Central memory CD8-positive, alpha-beta T cell (primary cell): ENCODE measurements at regions not wholly inside any gene's neighbourhood (a gene's known extent, or its start where the extent isn't known, plus 50 kb on each side); places are given as distances from the start of the nearest gene placed in this dataset.

ENCODE experiments used
- ATAC-seq: fragments of 150-1000 bp; cut with Tn5 transposase; replicated peaks from 2 replicates; pipeline ENCODE4 v1.10.0; 2022; ENCODE audit warnings: mild to moderate bottlenecking, moderate FRiP score, moderate number of reproducible peaks; ENCODE audit not compliant: poor library complexity, severe bottlenecking; ENCODE audit errors: extremely low read depth
- DNase-seq, 2 donors: peaks; one replicate each; pipeline ENCODE4 v3.0.0; 2021; ENCODE audit warnings: low spot score in 2 of 2
- H3K27ac Mint-ChIP-seq: one replicate; pipeline ENCODE4 v1.8.0; 2022; ENCODE audit warnings: low read depth, mild to moderate bottlenecking, moderate library complexity, mixed read lengths
- H3K27me3 Mint-ChIP-seq: one replicate; pipeline ENCODE4 v1.8.0; 2022; ENCODE audit warnings: mixed read lengths
- H3K36me3 Mint-ChIP-seq: one replicate; pipeline ENCODE4 v1.8.0; 2022; ENCODE audit warnings: mild to moderate bottlenecking, moderate library complexity, mixed read lengths; ENCODE audit not compliant: insufficient read depth
- H3K4me1 Mint-ChIP-seq: one replicate; pipeline ENCODE4 v1.8.0; 2022; ENCODE audit warnings: mixed read lengths
- H3K4me3 Mint-ChIP-seq: one replicate; pipeline ENCODE4 v1.8.0; 2022; ENCODE audit warnings: mild to moderate bottlenecking, moderate library complexity, mixed read lengths
- H3K9me3 Mint-ChIP-seq: one replicate; pipeline ENCODE4 v1.8.0; 2022; ENCODE audit warnings: mixed read lengths

DNA sequence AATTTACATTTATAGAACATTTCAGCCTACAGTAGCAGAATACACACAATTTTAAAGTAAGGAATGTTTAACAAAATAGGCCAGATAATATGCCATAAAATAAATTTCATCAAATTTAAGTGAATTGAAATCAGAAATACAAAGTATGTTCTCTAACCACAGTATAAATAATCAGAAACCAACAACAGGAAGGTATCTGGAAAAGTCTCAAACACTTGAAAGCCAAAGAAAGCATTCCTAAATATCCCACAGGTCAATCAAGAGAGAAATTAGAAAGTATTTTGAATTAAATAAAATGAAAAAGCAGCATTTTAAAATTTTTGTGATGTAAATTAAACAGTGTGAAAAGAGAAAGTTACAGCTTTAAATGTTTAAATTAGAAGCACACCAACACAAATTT lies 899.2 kb downstream of the PDHA2 start:
- no peak overlapping the region for H3K4me3 Mint-ChIP-seq
- no peak overlapping the region for H3K27ac Mint-ChIP-seq
- H3K4me1 Mint-ChIP-seq: no peaks in the 10 kb centered on the region
- H3K36me3 Mint-ChIP-seq: no peaks in the 10 kb centered on the region
- H3K9me3 Mint-ChIP-seq: peaks cover 10% of the 10 kb centered on the region
- ATAC-seq (no peak), DNase-seq (no peak)
- no peaks in the 10 kb centered on the region for H3K27me3 Mint-ChIP-seq

DNA sequence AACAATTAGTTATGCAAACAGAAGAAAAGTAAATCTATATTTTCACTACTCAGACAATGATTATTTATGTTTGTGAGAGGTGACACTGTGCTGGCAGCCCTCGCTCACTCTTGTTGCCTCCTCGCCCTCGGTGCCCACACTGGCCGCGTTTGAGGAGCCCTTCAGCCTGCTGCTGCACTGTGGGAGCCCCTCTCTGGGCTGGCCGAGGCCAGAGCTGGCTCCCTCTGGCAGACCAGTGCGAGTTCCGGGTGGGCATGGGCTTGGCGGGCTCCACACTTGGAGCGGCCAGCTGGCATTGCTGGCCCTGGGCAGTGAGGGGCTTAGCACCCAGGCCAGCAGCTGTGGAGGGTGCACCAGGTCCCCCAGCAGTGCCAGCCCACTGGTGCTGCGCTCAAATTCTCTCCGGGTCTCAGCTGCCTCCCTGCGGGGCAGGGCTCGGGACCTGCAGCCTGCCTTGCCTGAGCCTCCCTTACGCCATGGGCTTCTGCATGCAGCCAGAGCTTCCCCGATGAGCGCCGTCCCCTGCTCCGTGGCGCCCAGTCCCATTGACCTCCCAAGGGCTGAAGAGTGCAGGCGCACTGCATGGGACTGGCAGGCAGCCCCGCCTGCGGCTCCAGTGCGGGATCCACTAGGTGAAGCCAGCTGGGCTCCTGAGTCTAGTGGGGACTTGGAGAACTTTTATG lies 902.6 kb downstream of the PDHA2 start:
- no peaks in the 10 kb centered on the region for H3K4me1 Mint-ChIP-seq
- no peak overlapping the region for H3K27ac Mint-ChIP-seq
- peaks cover 16% of the 10 kb centered on the region for H3K9me3 Mint-ChIP-seq
- H3K27me3 Mint-ChIP-seq: no peaks in the 10 kb centered on the region
- DNase-seq: no peak
- no peak overlapping the region for H3K4me3 Mint-ChIP-seq
- no peak for ATAC-seq
- no peaks in the 10 kb centered on the region for H3K36me3 Mint-ChIP-seq

DNA sequence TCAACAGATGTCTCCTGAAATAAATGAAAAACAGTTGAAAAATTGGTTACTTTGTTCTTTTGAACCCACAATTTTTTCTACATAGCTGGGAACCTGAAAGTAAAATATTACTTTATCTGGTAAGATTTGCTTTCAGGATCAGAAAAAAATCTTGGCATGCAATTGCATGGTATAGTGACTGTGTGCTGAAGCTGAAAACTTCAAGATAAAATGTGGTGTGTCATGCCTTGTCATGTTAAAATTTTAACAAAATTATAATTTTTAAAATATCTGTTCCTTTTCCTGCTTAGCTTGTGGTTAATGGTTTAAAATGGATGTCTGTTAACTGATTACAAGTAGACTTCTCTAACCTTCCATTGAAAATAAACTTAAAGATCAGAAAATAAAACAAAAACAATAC lies 904.8 kb downstream of the PDHA2 start:
- Mint-ChIP-seq H3K4me1 (no peaks in the 10 kb centered on the region), H3K9me3 (peaks cover 19% of the 10 kb centered on the region), H3K4me3 (no peak overlapping the region), H3K27ac (no peak overlapping the region), H3K36me3 (no peaks in the 10 kb centered on the region), H3K27me3 (no peaks in the 10 kb centered on the region)
- no peak for DNase-seq
- ATAC-seq: no peak

DNA sequence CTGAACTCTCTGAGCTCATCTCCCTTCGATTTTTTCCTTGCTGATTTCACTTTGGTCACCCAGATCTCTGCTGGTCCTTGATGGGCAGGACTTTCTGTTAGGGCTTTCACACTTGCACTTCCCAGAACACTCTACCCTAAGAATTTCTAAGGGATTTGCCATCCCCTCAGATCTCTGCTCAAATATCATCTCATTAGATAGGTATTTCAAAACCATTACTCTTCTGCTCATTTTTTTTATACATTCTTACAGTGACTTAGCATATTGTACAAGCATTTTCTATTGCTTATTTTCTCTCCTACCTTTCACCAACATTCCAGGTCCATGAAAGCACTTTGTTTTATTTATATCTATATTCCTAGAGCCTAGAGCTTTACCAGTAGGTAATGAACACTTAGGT lies 913.3 kb downstream of the PDHA2 start:
- no peak overlapping the region for H3K27ac Mint-ChIP-seq
- H3K27me3 Mint-ChIP-seq: no peaks in the 10 kb centered on the region
- H3K4me1 Mint-ChIP-seq: no peaks in the 10 kb centered on the region
- no peak for DNase-seq
- H3K36me3 Mint-ChIP-seq: no peaks in the 10 kb centered on the region
- H3K9me3 Mint-ChIP-seq: peaks cover 21% of the 10 kb centered on the region
- no peak overlapping the region for H3K4me3 Mint-ChIP-seq
- no peak for ATAC-seq

DNA sequence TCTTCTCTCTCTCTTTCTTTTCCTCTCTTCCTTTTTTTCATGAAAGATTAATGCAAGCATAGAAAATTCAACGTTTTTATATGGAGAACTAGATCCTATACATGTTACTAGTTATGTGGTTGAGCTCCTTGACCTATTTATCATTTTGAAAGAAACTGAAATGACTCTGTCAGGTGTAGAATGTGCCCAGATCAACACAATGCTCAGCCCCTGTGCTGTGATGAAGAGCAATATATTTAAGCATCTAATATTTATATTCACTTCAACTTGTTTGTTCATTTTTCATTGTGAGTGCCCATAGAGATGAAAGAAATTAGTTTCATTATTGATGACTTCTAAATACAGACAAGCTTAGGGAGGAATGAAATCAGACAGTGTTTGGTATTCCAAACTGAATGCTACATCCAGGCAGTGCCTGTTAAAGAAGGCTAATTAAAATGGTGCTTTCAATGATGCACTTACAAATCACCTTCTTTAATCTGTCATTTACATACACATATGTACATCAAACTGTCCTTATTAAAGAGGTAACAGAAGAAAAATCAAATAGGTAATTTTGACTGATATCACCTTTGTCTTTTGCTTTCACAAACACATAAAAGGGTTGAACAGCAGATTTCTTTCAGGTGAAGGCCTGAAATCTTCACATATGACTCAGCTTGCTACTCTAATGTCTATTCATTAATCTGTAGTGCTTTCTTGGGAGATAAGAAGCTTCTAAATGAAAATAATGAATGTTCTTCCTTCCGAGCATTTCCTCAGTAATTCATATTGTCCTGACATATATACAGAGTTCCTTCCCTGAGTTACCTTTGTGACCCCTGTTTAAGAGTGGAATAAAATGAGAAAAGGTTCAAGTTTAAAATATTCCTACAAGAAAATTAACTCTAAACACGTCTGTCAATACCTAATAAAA lies 915.9 kb downstream of the PDHA2 start:
- Mint-ChIP-seq H3K27ac (no peak overlapping the region), H3K27me3 (no peaks in the 10 kb centered on the region), H3K9me3 (peaks cover 14% of the 10 kb centered on the region), H3K36me3 (no peaks in the 10 kb centered on the region), H3K4me3 (no peak overlapping the region), H3K4me1 (no peaks in the 10 kb centered on the region)
- DNase-seq (no peak), ATAC-seq (no peak)

DNA sequence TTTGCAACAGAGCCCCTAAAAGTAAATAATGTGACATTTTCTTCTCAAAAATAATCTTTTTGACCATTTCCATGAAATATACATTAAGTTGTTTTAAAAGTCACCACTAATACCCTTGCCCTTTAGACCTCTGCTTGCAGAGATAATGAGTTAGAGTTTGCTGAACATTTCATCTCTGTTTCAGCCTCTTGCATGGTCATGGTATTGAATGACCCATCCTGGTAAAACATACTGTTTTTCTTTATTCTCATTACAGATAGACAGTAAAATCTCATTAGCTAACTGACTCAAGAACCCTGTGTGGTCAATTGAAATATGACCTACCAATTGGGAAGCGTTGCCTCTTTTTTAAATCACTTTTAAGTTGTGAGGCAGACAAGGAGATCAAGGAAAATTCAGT lies 916.7 kb downstream of the PDHA2 start:
- no peaks in the 10 kb centered on the region for H3K4me1 Mint-ChIP-seq
- H3K9me3 Mint-ChIP-seq: peaks cover 14% of the 10 kb centered on the region
- H3K27ac Mint-ChIP-seq: no peak overlapping the region
- H3K27me3 Mint-ChIP-seq: no peaks in the 10 kb centered on the region
- no peaks in the 10 kb centered on the region for H3K36me3 Mint-ChIP-seq
- H3K4me3 Mint-ChIP-seq: no peak overlapping the region
- no peak for ATAC-seq
- DNase-seq: no peak

DNA sequence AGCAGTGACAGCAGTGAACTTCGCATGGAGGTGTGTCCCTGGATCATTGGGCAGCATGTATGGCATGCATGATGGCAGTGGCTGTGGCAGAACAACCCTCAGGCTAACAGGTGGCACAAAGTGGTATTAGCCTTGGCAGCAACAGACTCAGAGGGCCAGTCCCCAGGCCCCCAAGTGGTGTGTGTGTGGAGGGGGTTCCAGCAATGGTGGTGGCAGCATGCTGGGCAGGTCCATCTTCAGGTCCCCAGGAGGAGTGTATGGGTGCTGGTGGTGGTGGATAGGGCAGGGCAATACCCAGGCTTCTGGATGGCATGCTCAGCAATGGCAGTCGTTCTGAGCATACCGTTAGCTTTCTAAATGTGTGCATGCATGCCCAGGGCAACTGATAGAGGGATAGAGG lies 923.7 kb downstream of the PDHA2 start:
- ATAC-seq (no peak), DNase-seq (no peak)
- no peaks in the 10 kb centered on the region for H3K4me1 Mint-ChIP-seq
- no peaks in the 10 kb centered on the region for H3K27me3 Mint-ChIP-seq
- H3K27ac Mint-ChIP-seq: no peak overlapping the region
- no peaks in the 10 kb centered on the region for H3K36me3 Mint-ChIP-seq
- H3K9me3 Mint-ChIP-seq: peaks cover 33% of the 10 kb centered on the region
- H3K4me3 Mint-ChIP-seq: no peak overlapping the region

DNA sequence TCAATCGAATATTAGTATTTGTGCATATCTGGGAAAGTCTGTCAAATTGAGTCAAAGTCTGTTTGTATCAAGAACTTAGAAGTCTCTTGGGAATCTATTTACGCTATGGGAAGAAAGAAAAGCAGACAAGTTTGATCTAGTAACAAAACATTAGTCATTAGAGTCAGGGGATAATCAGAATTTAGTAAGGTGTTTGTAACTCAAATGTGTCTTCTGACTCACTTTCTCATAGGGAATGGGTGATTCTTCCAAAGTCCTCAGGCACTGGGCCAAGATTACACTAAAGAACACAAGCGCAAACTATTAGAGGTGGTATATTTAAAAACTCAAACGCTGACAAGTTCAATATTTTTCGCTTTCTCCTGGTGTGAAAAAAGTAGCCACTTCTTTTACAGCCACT lies 926.5 kb downstream of the PDHA2 start:
- no peaks in the 10 kb centered on the region for H3K36me3 Mint-ChIP-seq
- ATAC-seq (no peak), DNase-seq (no peak)
- H3K4me1 Mint-ChIP-seq: no peaks in the 10 kb centered on the region
- H3K4me3 Mint-ChIP-seq: no peak overlapping the region
- no peak overlapping the region for H3K27ac Mint-ChIP-seq
- peaks cover 38% of the 10 kb centered on the region for H3K9me3 Mint-ChIP-seq
- no peaks in the 10 kb centered on the region for H3K27me3 Mint-ChIP-seq

DNA sequence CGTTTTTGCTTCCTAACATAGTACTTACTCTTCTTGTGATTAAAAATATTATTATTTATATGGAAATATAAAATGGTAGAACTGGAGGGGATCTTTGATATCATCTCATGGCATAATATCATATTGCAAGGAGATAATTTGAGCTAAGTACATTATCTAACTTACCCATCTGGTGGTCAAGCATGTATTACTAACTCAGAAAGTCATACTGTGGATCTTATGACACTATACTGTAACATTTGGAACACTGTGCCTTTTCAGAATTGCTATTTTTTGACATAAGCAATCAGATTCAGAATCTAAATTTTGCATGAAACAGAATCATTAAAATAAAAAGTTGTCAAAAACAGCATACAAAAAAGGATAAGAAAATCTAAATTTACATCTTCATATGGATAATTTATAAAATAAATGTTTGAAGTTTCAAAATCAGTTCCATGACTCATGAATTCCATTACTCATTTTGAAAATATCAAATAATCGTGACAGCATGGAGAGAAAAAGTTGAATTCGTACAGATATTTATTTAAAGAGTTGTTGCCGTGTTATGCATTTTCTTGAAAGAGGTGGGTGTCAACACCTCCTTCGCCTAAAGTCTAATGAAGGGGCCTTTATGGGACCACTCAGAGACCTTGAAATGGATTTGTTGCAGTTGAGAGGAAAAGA lies 928.1 kb downstream of the PDHA2 start:
- DNase-seq: no peak
- no peak overlapping the region for H3K27ac Mint-ChIP-seq
- H3K36me3 Mint-ChIP-seq: no peaks in the 10 kb centered on the region
- H3K4me1 Mint-ChIP-seq: no peaks in the 10 kb centered on the region
- no peak overlapping the region for H3K4me3 Mint-ChIP-seq
- peaks cover 33% of the 10 kb centered on the region for H3K9me3 Mint-ChIP-seq
- ATAC-seq: no peak
- H3K27me3 Mint-ChIP-seq: no peaks in the 10 kb centered on the region

DNA sequence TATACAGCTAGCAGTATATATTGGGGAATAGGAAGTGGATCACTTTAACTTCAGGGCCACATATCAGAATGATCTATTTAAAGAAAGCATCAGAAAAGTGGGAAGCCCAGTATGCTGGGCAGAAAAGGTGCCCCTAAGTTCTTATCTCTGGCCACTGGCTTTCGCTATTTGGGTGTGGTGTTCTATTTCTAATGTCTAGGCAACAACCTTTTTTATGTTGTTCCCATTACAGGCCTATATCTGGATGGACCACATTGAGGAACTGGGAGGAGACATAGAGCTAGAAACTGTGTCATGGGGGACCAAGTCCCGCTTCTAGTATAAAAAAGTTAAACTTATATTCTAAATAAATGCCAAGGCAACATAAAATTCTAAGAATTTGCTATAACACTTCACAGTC lies 935.6 kb downstream of the PDHA2 start:
- Mint-ChIP-seq H3K4me3 (no peak overlapping the region), H3K36me3 (no peaks in the 10 kb centered on the region), H3K27me3 (no peaks in the 10 kb centered on the region), H3K4me1 (no peaks in the 10 kb centered on the region), H3K9me3 (peaks cover 8% of the 10 kb centered on the region), H3K27ac (no peak overlapping the region)
- ATAC-seq (no peak), DNase-seq (no peak)

DNA sequence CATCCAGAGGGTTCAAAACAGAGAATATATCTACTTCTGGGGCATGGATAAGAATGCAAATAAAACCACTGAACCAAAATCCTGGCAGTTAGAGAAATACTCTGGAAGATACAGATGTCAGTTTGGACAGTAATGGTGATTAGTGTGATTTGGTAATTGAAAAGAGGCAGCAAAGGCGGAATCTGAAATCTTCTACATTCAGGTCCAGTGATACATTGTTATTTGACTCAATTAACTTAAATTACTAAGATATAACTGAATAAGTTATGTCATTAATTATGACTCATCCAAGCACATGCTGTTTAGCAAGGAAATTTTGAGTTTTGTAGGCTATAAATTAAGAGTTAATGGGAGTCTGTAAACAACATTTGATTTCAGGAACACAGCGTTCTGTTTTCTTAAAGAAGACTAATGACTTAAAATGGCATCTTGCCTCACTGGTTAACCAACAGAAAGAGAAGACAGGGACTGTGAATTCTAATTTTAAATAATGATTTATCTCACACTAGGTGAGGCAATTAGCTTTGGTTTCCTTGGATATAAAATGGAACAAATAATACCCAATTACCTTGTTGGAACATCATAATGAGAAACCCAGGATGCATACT lies 937.1 kb downstream of the PDHA2 start:
- H3K36me3 Mint-ChIP-seq: no peaks in the 10 kb centered on the region

DNA sequence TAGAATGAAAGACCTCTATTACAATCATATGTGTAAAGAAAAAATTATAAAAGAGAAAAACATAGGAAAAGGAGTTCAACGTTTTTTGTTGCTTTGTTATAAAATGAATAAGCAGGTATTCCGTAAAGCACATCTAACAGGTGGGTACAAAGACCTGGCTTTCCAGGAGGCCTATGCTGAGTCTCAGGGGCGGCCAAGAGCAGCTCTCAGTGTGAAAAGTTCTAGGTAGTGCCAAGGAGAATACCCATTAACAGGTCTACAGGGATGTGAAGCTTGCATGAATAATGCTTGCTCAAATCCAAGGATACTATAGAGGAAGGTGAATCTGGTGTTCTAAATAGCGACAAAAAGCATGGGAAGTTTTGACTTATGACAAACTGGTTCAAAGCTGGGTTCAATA lies 944.4 kb downstream of the PDHA2 start:
- H3K4me1 Mint-ChIP-seq: no peaks in the 10 kb centered on the region
- H3K4me3 Mint-ChIP-seq: no peak overlapping the region
- ATAC-seq: no peak

More for the DNA sequence above, 937.1 kb downstream of the PDHA2 start:
- H3K4me3 Mint-ChIP-seq: no peak overlapping the region
- no peaks in the 10 kb centered on the region for H3K4me1 Mint-ChIP-seq
- no peak for ATAC-seq
- no peaks in the 10 kb centered on the region for H3K27me3 Mint-ChIP-seq
- no peak overlapping the region for H3K27ac Mint-ChIP-seq
- peaks cover 11% of the 10 kb centered on the region for H3K9me3 Mint-ChIP-seq
- DNase-seq: no peak

More for the DNA sequence above, 944.4 kb downstream of the PDHA2 start:
- Mint-ChIP-seq H3K27ac (no peak overlapping the region), H3K9me3 (peaks cover 21% of the 10 kb centered on the region), H3K27me3 (no peaks in the 10 kb centered on the region), H3K36me3 (no peaks in the 10 kb centered on the region)
- no peak for DNase-seq
